RWPE2 (cell line): ENCODE measurements at regions not wholly inside any gene's neighbourhood (a gene's known extent, or its start where the extent isn't known, plus 50 kb on each side); places are given as distances from the start of the nearest gene placed in this dataset.

Experiments
- ATAC-seq: fragments of 200-7000 bp; cut with Tn5 transposase; 3 replicates; pipeline ENCODE4 v1.9.1; 2021; ENCODE audit warnings: low read depth
- DNase-seq: peaks from one replicate; pipeline ENCODE4 v3.0.0-alpha.2; 2020; ENCODE audit warnings: low spot score
- H3K27ac ChIP-seq: fragments of 450-650 bp; 2 replicates; pipeline ENCODE4 v1.5.1; 2017; ENCODE audit warnings: mild to moderate bottlenecking; ENCODE audit not compliant: poor library complexity, severe bottlenecking
- H3K27me3 ChIP-seq: fragments of 250-450 bp; sonication (Bioruptor Pico); 2 replicates; pipeline ENCODE4 v1.5.1; 2021; ENCODE audit warnings: mild to moderate bottlenecking, moderate library complexity; ENCODE audit not compliant: insufficient read depth, poor library complexity, severe bottlenecking
- H3K36me3 ChIP-seq: fragments of 250-450 bp; sonication (Bioruptor Pico); 2 replicates; pipeline ENCODE4 v1.5.1; 2020; ENCODE audit warnings: low read depth, mild to moderate bottlenecking, moderate library complexity
- H3K4me1 ChIP-seq: fragments of 250-450 bp; sonication (Bioruptor Pico); 2 replicates; pipeline ENCODE4 v1.5.1; 2021; ENCODE audit warnings: mild to moderate bottlenecking, moderate library complexity; ENCODE audit not compliant: insufficient read depth, poor library complexity, severe bottlenecking
- H3K4me3 ChIP-seq: fragments of 250-450 bp; sonication (Bioruptor Pico); 2 replicates; pipeline ENCODE4 v1.5.1; 2021; ENCODE audit warnings: mild to moderate bottlenecking, moderate library complexity; ENCODE audit not compliant: severe bottlenecking
- H3K9me3 ChIP-seq: fragments of 250-450 bp; sonication (Bioruptor Pico); 2 replicates; pipeline ENCODE4 v1.5.1; 2021; ENCODE audit warnings: mild to moderate bottlenecking, moderate library complexity; ENCODE audit not compliant: severe bottlenecking
- TF ChIP-seq, protein P1 (sequence below): fragments of 450-650 bp; IDR thresholded peaks from one replicate; pipeline ENCODE4 v1.5.1; 2017; ENCODE audit warnings: mild to moderate bottlenecking, moderate library complexity; ENCODE audit not compliant: poor library complexity, severe bottlenecking

DNA sequence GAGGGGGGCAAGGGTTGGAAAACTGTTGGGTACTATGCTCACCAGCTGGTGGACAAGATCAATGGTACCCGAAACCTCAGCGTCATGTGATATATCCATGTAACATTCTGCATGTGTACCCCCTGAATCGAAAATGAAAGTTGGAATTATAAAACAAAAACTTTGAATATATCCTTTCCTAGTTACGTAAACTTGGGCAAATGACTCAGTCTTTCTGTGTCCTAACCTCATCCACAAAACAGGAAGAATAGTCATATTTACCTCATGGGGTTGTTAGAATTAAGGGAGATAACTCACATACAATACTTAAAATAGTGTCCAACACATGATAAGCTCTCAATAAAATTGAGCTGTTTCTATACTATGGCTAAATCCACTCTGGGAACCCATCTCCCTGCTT is 620.1 kb upstream of the KIRREL3 start:
- ATAC-seq, result peak; percentile 51
- no peak overlapping the region for H3K4me3 ChIP-seq
- no peaks in the 10 kb centered on the region for H3K9me3 ChIP-seq
- no peaks in the 10 kb centered on the region for H3K36me3 ChIP-seq
- H3K4me1 ChIP-seq, result no peaks in the 10 kb centered on the region
- no peak overlapping the region for H3K27ac ChIP-seq
- TF ChIP-seq, protein P1, sequence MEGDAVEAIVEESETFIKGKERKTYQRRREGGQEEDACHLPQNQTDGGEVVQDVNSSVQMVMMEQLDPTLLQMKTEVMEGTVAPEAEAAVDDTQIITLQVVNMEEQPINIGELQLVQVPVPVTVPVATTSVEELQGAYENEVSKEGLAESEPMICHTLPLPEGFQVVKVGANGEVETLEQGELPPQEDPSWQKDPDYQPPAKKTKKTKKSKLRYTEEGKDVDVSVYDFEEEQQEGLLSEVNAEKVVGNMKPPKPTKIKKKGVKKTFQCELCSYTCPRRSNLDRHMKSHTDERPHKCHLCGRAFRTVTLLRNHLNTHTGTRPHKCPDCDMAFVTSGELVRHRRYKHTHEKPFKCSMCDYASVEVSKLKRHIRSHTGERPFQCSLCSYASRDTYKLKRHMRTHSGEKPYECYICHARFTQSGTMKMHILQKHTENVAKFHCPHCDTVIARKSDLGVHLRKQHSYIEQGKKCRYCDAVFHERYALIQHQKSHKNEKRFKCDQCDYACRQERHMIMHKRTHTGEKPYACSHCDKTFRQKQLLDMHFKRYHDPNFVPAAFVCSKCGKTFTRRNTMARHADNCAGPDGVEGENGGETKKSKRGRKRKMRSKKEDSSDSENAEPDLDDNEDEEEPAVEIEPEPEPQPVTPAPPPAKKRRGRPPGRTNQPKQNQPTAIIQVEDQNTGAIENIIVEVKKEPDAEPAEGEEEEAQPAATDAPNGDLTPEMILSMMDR, result no peak
- no peak for DNase-seq
- H3K27me3 ChIP-seq, result no peaks in the 10 kb centered on the region

DNA sequence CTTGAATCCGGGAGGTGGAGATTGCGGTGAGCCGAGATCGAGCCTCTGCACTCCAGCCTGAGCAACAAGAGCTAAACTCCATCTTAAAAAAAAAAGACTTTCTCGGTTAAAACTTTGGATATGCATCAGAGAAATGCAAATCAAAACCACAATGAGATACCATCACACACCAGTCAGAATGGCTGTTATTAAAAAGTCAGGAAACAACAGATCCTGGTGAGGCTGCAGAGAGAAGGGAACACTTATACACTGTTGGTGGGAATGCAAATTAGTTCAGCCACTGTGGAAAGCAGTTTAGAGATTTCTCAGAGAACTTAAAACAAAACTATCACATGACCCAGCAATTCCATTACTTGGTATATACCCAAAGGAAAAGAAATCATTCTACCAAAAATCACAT is 619.4 kb upstream of the KIRREL3 start:
- no peaks in the 10 kb centered on the region for H3K27me3 ChIP-seq
- H3K4me1 ChIP-seq, result no peaks in the 10 kb centered on the region
- no peak for ATAC-seq
- no peak overlapping the region for H3K4me3 ChIP-seq
- H3K9me3 ChIP-seq, result no peaks in the 10 kb centered on the region
- DNase-seq, result no peak
- TF ChIP-seq, protein P1, result no peak
- no peaks in the 10 kb centered on the region for H3K36me3 ChIP-seq
- H3K27ac ChIP-seq, result no peak overlapping the region

DNA sequence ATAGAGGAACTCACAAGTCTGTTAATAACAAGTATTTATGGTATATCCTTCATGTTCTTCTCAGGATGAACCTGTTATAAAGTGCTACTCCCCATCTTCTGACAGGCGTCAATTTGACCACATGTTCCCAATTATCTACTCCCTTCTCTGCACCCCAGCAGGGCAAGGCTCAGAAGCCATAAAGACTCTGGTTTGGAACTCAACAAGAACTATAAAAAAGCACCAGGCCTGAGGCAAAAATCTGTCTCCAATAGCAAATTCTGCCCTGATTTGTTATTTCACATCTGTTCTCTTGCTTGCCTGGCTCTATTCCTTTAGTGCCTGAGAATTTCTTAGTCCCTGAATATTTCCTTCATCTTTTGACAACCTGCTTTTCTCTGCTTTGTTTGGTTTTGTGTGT is 618.2 kb upstream of the KIRREL3 start:
- no peaks in the 10 kb centered on the region for H3K27me3 ChIP-seq
- no peaks in the 10 kb centered on the region for H3K4me1 ChIP-seq
- no peak overlapping the region for H3K4me3 ChIP-seq
- H3K9me3 ChIP-seq, result no peaks in the 10 kb centered on the region
- no peak for ATAC-seq
- H3K36me3 ChIP-seq, result no peaks in the 10 kb centered on the region
- TF ChIP-seq, protein P1, result no peak
- no peak for DNase-seq
- no peak overlapping the region for H3K27ac ChIP-seq

DNA sequence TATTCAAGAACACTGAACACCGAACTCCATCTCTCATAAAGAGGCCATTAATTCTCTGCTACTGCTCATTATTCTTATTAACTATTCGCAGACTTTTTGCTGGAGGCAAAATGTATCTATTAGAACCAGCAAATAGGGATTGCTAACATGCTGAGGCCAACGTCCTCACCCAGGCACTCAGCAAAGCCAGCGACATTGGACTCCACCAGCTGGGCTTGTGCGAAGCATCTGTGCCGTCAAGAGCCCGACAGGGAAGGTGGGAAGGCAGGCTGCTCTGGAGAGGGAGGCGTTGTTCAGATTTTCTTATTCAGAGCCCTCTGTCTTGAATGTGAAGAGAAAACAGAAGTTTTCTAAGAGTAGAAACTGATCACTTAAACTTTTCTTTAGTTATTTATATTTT is 615.6 kb upstream of the KIRREL3 start:
- H3K9me3 ChIP-seq, result no peaks in the 10 kb centered on the region
- TF ChIP-seq, protein P1, result no peak
- ATAC-seq, result no peak

DNA sequence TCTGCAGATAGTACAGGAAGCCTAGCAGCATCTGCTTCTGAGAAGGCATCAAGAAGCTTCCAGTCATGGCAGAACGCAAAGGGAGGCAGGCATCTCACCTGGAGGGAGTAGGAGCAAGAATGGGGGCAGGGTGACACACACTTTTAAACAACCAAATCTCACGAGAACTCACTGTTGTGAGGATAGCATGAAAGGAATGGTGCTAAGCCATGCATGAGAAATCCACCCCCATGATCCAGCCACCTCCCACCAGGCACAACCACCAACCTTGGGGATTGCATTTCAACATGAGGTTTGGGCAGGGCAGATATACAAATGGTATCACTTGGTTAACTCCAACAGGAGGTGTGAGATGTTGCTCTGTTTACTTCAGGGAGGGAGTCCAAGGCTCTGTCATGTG is 612.0 kb upstream of the KIRREL3 start:
- Histone ChIP-seq H3K4me3 (no peak overlapping the region), H3K9me3 (no peaks in the 10 kb centered on the region), H3K27me3 (no peaks in the 10 kb centered on the region), H3K36me3 (no peaks in the 10 kb centered on the region), H3K27ac (no peak overlapping the region), H3K4me1 (no peaks in the 10 kb centered on the region)
- TF ChIP-seq, protein P1, result no peak
- DNase-seq (no peak), ATAC-seq (no peak)

More for the DNA sequence above, 615.6 kb upstream of the KIRREL3 start:
- Histone ChIP-seq H3K27me3 (no peaks in the 10 kb centered on the region), H3K4me3 (no peak overlapping the region), H3K36me3 (no peaks in the 10 kb centered on the region), H3K4me1 (no peaks in the 10 kb centered on the region), H3K27ac (no peak overlapping the region)
- DNase-seq, result no peak
